NK-92 treated with Interleukin-12 subunit alpha and Interleukin-12 subunit beta, amount 100 ng/mL, for 24 hours (cell line): ENCODE measurements at regions not wholly inside any gene's neighbourhood (a gene's known extent, or its start where the extent isn't known, plus 50 kb on each side); places are given as distances from the start of the nearest gene placed in this dataset.
"Not testable (repeated sequence)": the region's sequence is repeated elsewhere in the genome, so short reads cannot be mapped to it uniquely, and the experiment has no call there.

ENCODE experiments used
- DNase-seq: peaks from one replicate; lab custom pipeline; 2025; lab: John Stamatoyannopoulos, UW

DNA sequence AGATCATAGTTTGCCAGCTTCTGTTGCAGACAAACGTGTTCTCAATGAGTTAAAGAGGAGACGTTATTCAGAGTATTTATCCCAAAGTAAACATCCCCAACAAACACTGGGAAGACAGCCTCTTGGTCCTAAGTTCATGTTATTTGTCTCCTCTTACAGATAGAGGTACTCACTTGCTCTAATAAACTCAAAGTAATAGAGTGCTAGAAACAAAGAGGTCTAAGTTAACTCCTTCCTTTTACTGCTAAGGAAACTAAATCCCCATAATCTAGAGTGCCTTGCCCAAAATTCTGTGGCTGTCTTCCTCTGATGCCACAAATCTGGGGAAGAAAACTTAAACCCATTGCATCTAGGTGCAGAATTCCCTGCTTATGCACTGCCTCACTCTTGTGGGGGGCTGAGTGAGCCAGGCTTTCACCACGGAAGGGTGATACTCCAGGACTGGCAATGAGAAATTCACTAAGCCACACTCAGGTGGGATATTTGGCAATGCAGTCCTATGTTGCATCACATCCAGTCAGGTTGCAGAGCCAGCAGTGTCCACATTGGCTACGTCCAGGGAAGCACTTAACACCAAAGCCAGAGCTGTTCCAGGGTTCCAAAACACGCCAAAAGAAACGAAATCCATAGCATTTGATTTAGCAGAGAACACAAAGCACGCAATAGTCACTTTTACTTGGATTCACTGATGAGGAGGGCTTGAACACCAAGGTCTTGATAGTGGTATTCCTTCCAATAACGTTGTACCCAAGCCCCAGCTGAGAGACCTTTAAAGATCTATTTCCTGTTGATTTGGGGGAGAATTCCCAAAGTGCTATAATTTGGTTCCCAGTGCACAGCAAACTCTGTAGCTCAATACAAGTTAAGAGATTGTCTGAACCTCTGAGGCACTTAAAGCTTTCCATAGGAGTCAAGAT is 81.0 kb upstream of the FOXQ1 start:
- no peak for DNase-seq

DNA sequence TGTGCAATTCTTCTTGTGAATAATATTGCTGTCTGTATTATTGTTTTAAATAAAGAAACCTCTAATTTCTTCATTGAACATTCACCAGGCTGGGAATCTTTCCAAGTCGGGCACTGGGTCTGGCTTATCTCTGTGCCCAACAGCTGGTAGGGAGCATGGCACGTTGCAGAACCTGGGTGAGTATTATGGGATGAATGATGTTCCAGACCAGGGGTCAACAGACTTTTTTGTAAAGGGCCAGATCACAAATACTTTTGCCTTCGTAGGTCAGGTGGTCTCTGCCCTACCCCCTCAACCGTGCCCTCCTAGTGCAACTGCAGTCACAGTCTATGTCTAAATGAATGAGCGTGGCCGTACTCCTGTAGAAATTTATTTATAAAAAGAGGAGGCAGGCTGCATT is 81.6 kb upstream of the FOXQ1 start:
- no peak for DNase-seq

DNA sequence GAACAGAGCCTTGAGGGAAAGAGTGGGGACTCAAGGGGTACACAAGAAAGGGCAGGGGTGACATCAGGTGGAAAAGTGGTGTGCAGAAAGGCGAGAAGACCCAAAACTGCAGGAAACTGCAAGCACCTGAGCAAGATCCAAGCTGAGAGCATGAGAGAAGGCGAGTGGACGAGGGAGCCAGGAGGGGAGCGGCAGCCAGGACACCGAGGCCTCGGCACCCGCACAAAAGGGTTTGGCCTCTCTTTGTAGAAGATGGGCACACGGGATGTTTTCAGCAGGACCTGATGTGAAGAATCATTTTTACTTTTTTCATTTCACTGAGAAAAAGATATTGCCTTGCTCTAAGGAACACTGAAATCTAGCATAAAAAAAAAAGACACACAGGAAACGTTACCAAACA is 82.1 kb upstream of the FOXQ1 start:
- DNase-seq, result no peak

DNA sequence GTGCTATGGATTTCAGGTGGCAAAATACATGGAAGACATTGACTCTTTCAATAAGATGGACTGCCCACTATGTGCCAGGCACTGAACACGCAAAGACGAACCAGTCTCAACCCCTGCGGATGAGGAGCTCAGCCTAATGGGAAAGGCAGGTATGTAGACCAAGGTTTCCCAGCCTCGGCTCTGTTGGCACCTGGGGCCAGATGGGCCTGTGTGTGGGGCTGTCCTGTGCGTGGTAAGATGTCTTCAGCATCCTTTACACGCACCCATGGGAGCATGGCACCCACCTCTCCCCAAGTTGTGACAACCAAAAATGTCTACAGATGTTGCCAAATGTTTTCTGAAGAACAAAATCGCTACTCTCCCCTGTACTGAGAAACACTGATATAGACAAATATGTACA is 82.6 kb upstream of the FOXQ1 start:
- no peak for DNase-seq

DNA sequence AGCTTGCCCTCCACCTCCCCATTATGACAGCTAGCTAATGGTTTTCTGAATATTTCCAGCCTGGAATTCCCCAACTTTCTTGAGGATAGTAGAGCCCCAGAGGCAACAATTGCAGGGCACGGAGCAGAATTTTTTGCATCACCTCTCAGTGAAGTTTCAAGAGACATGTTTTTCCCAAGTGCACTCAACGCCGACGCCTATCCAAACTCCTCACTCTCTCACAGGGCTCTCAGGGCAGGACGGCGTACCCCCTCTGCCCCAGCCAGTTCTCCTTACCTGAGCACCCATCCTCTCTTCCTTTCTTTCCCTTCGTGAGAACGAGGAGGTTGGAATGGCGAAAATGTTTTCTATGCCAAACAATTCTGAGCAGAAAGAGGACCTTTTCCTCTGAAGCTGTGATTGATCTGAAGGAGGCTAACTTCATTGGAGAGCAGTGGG is 83.1 kb upstream of the FOXQ1 start:
- DNase-seq, result no peak

DNA sequence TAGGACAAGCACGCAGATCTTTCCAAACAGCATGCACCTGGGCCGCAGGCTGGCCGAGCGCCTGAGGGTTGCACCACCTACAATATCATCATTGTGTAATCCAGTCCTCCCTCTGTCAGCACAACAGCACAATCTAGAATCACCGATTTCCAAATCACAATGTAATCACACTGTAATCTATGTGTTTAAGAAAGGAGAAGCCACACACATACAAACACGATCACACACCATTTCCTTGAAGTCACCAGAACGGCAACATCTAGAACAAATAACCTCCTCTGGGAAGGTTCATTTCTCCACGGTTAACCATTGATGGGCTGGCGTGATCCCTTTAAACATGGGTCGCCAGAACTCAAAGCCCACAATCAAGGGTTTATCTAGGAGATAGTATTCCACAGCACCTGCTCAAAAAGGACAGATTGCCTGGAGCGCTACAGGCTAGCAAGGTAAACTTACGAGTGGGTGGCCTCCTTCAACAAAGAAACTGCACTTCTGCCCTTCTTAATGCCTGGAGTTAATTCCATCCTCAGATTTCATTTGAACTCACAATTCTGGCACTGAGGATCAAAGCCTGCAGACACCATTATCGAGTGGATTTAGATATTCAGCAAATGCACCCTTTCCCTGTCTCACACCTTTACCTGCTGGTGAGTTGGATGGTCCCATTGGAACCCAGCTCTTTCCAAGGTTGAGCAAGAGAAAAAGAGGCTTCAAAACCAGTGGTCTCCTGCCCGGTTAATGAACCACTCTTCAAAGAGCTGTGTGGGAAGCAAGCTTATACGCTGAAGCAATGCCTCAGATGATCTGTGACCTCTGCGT is 83.8 kb upstream of the FOXQ1 start:
- no peak for DNase-seq

DNA sequence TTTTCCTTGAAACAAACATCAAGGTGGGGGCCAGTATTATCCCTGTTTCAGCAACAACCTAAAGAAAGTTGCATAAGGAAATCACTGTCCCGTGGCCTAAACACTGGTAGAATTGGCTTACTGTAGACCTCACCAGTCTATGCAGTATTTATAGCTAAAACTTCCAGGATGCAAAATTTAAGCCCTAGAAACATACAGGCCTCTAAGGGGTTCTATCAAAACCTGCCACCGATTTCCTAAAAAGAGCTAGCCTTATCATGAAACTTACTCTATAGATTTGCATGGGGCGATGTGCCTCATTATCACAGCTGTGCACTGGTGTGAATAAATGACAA is 84.3 kb upstream of the FOXQ1 start:
- DNase-seq, result no peak

DNA sequence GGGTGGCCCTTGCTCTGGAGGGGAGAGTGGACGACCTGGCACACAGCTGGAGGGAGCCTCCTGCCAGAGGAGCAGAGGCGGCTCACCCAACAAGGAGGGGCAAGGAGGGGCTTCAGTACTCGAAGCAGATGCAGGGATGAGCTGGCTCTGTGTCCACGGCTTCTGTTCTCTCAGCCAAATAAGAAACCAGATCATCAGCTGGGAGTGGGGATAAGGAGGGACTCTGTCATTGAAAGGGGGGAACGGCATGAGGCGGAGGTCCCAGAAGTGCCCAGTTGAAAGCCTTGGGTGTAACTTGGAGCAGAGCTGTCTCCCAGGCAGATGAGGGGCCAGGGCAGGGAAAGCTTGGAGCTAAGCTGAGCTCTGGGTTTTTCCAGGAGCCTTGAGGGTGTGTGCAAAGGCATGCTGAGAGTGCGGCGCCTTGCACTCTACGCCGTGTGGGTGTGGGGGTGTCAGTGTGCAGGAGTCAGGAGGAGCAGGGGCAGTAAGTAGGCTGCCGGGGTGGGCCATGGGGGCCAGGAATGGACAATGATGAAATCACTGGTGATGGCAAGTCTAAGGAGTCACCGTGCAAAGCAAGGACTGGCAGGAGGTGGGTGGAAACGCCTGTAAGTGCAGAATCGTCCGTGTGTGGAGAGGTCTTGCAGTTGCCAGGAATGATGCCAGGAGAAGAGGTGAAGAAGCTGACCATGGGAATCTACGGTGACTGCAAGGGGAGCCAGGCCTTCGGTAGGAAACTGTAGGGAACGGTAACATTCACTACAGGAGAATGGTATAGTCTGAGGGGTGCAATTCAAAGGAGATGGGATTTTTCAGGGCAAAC is 85.4 kb upstream of the FOXQ1 start:
- DNase-seq, result no peak

DNA sequence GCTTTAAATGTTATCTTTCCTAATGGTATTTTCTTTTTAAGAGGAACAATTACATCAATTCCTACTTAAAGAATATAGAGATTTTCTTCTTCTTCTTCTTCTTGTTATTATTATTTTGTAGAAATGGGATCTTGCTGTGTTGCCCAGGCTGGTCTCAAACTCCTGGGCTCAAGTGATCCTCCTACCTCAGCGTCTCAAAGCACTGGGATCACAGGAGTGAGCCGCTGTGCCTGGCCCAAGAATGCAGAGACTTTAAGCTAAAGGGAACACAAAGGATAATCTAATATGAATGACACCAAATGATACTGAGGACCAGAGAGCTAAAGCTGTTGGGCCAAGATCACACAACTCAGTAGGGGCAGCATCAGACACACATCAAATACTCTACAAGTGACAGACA is 87.4 kb upstream of the FOXQ1 start:
- no peak for DNase-seq

DNA sequence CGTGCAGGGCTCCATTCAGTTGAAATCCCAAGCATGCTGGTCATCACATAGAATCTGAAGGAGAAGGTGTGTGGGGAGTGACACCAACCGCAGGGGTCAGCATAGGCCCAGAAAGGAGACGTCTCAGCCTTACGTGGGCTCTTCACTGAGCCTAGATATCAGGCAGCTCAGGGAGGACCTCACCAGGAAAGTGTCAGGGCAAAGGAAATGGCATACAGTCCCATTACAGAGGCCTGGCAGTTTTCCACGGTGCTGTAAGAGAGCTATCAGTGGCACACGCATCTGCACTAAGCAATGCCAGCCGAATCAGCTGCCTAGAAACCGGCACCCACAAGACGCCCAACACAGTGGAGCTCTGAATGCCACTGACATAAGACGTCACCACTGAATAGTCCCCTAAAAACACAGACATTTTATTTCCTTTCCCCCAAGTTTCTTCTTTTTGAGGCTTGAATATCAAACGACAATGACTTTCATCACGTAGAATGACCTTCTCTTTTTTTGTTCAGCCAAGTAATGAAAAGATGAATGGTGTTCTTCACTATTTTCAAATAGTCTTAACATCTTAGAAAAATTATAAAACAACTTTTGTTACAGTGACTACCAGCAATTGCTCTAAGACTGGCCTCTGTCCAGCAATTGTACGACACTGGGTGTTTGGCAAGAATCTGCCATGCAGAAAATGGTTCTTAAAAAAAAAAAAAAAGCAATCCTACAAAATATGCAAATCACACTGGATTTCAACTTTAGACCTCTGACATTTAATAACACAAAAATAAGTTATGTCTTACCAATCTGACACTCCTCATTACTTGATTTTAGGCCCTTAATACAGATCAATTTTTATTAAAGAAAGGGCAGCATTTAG is 88.9 kb upstream of the FOXQ1 start:
- DNase-seq, result no peak

DNA sequence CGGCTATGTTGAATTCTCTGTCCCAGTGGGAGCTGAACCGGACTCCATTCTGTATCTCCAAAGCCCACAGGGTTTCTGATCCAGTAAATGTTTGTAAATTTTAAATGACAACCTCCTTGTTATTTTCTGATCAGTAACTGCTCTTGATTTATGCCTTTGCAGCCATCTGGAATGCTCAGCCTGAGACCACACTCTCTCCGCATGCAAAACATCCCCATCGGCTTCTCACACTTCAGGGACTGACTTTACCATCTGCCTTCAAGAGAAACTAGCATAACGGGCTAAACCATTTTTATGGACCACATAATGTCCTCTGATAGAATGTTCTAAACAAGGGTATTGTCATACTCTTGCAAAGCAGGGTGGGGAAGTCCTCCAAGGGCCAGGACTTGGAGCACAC is 94.5 kb upstream of the FOXQ1 start:
- DNase-seq, result no peak

DNA sequence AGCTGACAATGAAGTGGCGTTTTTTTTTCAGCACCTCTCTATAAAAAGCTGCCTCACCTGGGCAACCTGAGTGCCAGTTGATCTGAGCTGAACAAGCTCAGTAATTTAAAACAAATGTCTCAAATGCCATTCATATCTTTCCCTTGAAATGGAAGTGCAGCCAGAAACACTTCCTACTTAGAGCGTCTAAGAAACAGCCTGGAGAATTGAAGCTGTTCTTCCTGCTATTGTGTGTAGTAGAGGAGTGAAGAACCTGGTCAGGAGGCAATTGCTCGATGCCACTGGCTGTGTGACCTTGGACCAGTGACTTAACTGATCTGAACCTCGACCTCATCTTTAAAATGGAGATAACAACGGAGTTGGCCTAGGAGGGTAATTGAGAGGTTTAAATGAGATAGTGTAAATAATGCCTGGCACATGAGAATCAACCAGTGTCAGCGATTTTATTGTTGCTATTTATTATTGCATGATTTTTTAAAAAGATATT is 95.4 kb upstream of the FOXQ1 start:
- no peak for DNase-seq

DNA sequence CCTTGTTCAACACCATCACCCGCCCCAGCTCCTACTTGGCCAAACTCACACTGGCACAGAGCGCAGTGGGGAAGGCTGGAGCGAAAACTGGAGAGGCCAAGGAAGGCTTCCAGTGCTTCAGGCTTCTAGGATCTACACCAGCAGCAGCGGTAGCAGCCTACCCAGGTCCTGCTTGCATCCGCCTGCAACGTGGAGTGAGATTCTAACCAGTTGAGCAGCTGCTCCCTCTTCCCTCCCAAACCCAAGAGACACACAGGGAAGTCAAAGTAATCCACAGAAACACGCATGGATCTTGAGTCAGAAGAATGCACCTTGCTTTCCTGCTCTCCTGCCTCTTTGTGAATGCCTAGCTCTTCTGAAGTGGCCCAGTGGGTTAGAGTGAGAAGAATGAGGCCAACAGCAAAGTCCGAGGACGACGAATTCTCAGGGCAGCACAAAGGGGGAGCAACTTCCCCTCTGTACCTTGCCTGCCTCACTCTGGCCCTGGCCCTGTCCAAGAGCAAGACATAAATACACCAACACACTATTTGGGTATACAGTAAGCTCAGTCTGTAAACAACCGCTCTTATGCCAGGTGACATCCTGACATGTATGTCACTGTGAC is 95.9 kb upstream of the FOXQ1 start:
- DNase-seq, result no peak

DNA sequence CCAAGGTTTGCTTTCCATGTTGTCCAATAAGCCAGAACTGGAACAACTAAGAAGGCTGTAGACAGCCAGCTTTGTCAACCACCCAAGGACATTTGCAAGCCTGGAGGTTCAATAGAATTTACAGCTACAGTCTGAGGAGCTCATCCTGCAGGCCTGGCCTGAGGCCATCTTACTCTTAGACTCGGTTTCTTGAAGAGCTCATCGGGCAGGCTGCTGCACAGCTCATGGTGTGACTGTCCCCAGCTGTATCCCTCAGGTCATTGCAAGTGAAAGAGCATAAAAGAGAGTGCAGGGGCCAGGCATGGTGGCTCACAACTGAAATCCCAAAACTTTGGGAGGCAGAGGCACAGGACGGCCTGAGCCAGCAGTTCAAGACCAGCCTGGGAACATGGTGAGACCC is 96.9 kb upstream of the FOXQ1 start:
- no peak for DNase-seq

DNA sequence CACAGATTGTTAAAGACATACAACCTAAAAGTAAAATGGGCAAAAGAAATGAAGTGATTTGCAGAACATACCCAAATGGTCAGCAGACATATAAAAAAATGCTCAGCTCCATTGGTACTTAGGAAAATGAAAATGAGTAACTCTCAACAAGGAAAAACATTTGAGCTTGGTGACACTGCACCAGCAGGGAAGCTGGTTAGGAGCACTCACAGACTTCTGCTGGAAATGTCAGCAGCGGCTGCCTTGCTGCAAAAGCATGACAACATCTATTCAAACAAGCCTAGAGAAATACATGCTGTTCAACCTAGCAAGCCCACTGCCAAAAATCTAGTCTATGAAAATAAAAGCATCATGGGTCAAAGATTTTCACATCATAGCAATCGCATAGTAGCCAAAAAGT is 99.0 kb upstream of the FOXQ1 start:
- no peak for DNase-seq

DNA sequence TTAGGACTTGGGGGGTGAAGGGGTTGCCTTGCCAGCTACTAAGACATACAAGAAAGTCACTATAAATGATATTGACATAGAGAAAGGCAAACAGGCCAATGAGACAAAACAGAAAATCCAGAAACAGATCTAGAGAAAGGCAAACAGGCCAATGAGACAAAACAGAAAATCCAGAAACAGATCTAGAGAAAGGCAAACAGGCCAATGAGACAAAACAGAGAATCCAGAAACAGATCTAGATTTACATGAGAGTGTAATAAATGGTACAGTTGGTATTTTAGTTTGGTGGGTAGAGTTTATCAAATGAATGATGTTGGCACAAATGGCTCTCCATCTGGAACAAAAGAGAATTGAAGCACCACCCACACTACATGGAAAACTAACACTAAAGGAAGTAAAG is 99.8 kb upstream of the FOXQ1 start:
- DNase-seq, result not testable (repeated sequence)

DNA sequence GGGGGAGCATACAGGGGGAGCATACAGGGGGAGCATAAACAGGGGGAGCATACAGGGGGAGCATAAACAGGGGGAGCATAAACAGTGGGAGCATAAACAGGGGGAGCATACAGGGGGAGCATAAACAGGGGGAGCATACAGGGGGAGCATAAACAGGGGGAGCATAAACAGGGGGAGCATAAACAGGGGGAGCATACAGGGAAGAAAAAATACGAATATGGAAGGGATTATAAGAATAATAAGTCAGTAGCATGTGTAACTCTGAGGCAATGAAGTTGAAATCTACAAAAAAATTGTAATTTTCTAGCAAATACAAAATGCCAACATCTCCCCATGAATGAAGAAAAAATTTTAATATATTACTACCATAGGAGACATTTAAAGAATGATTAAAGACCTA is 101.3 kb upstream of the FOXQ1 start:
- DNase-seq, result not testable (repeated sequence)

DNA sequence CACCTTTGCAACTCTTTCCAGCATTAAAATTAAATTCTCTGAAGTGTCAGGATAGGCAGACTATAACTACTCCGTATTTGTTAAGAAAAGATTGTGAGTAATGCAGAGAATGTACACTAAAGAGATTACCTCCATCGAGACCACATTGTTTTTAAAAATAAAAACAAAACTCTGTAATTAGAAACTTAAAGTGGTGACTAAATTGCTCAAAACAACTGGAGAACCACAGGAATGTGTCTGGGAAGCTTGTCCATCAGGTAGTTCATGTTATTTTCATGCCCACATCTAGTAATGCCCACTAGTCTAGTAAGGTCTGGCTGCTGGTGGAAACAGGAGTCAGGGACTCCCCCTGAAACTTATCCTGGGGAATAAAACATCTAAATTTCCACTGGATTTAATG is 103.0 kb upstream of the FOXQ1 start:
- DNase-seq, result no peak

DNA sequence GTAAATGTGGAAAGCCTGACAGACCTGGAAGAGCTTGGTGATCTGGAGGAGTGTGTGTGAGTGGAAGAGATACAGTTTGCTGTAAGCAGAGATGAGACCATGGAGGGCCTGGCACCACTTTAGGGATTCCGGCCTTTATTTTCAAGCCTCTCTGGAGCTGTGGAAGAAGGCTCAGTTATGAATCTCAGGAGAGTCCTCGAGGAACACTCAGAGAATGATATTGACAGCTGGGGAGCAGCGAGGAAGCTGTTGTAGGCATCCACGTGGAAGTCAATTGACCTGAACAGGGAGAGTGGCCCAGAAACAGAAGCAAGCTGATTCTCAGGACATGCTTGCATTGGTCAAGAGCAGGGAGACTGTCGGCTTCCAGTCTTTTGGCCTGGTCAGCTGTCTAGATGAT is 108.4 kb upstream of the FOXQ1 start:
- DNase-seq, result no peak

DNA sequence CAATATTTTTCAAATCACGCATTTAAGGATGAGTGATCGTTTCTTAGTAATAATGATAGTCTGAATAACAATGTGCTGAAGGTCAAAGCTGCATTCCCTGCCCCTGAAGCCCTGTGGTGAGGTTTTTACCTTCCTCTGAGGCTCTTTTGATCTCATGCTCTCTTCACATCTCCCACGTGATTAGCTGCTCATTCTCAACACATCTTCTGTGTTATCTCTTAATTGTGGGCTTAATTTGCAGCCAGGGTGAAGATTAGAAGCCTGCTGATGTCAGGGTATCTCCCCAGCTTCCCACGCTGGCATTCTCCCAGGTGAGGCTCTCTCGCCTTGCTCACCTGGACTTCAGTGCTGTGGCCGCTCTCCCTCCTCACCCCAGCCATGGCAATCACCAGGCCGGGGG is 109.7 kb upstream of the FOXQ1 start:
- DNase-seq, result no peak
